Hematopoietic multipotent progenitor cell (in vitro differentiated cells): ENCODE measurements at regions not wholly inside any gene's neighbourhood (a gene's known extent, or its start where the extent isn't known, plus 50 kb on each side); places are given as distances from the start of the nearest gene placed in this dataset.

ENCODE experiments used
- DNase-seq, 3 donors: peaks; one replicate each; pipeline ENCODE4 v3.0.0-alpha.2; 2011 to 2015; ENCODE audit warnings: low read depth in 2 of 3, low spot score in 2 of 3

GRCh38 chr7:133190172-133190528 lies 62.7 kb upstream of the EXOC4 start:
- DNase-seq = no peak

DNA sequence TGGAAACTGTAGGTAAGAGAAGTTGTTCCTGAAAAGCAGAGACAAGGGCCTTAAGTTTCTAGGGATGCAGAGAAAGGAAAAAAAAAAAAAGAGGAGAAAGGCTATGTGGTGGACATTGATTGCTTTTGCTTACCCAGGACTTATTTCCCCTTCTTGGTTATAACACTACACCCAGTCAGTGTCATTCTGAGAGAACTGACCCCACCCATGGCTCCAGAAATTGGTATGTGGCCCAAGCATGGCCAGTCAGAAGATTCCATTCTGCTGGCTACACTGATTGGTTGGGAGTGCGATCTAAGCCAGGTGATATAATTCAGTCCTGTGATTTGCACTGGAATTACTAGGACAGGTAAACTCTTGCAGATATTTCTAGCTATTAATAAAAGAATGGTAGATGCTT lies 62.2 kb upstream of the EXOC4 start:
- no peak for DNase-seq

DNA sequence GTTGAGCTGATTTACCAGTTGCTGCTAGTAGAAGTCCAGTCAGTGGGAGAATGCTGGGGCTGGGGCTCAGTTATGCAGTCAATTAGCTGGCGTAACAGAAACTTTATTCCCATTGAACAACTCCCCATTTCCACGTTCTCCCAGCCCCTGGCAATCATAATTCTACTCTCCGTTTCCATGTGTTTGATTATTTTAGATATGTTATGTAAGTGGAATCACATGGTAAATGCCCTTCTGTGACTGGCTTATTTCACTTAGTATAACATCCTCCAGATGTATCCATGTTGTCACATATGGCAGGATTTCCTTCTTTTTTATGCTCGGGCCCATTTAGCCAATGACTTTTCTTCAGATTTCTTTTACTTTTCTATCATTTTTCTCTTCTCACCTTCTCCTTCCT lies 61.1 kb upstream of the EXOC4 start:
- DNase-seq = no peak

DNA sequence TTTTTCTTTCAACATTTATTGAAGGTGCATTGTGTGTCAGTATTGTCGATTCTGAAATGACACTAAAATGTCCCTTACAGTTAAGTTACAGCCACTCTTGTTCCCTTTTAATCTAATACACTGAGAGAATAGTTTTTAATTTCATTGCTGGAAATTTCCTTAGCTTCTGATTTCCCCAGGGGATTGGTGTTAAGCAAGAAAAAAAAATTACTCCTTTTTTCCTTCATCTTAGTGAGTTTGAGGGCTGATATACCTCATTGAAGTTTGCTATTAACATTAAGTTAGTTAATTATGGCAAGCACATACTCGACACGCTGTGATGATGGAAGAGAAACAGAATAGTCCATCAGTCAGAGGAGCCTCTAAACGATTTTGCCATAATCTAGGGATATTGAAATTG lies 57.0 kb upstream of the EXOC4 start:
- DNase-seq = no peak

- no peak for DNase-seq
Measured at GRCh38 chr7:133196856-133197612, 55.8 kb upstream of the EXOC4 start.

DNA sequence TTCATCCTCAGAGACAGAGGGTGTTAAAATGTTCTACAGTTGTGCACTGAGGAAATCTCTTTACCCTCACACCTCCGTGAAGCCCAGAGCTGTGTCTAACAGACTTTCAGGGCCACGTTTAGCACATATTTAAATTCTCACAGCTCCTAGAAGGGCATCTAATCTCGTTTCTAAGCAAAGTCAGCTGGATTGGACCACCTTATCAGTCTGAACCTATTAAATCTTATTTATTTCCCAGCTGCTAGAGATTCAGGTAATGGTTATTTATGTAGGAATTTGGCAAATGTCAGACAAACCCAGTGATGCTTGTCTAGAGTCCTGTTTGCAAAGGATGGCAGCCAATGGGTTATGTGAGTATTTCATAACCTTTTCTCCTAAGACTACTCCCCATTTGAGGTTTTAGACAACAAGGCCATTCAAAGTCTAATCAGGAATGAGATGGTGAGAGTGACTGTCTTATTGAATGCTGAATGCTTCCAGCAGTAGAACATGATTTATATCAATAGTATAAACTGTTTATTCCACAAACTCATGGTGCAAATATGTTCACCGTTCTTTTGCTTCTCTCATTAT lies 54.8 kb upstream of the EXOC4 start:
- no peak for DNase-seq

GRCh38 chr7:133199831-133200230 lies 53.0 kb upstream of the EXOC4 start:
- DNase-seq = no peak

- DNase-seq = no peak
Measured at GRCh38 chr7:133201470-133201869, 51.4 kb upstream of the EXOC4 start.

GRCh38 chr7:133202942-133203341 lies 49.9 kb upstream of the EXOC4 start:
- DNase-seq = no peak
